ENCODE measurements at regions not wholly inside any gene's neighbourhood (a gene's known extent, or its start where the extent isn't known, plus 50 kb on each side); places are given as distances from the start of the nearest gene placed in this dataset.

- H3K9me3 Mint-ChIP-seq, result peaks cover 6% of the 10 kb centered on the region
- H3K4me3 Mint-ChIP-seq, result no peak overlapping the region
- peaks cover 25% of the 10 kb centered on the region for H3K27me3 Mint-ChIP-seq (ENCODE audit: low read depth)
- H3K27ac Mint-ChIP-seq, result no peak overlapping the region
- peaks cover 76% of the 10 kb centered on the region for H3K4me1 Mint-ChIP-seq
- POLR2A ChIA-PET, result no interaction called here
- CTCF ChIA-PET, result no interaction called here
- ATAC-seq (no peak), DNase-seq (ENCODE audit: low spot score) (no peak)
- peaks cover 3% of the 10 kb centered on the region; the same call in 1 of the 2 replicates for H3K36me3 Mint-ChIP-seq
- TF ChIP-seq PRRX2 (CRISPR knock-in tag; IDR thresholded peaks at IDR 0.05) (no peak), KAT7 (CRISPR knock-in tag; IDR thresholded peaks at IDR 0.05; ENCODE audit: borderline replicate concordance) (no peak), NR2C2 (CRISPR knock-in tag; IDR thresholded peaks at IDR 0.05) (no peak), JAZF1 (CRISPR knock-in tag; IDR thresholded peaks at IDR 0.05) (no peak), HMGA2 (CRISPR knock-in tag; IDR thresholded peaks at IDR 0.05) (no peak), CDX4 (CRISPR knock-in tag; IDR thresholded peaks at IDR 0.05; ENCODE audit: borderline replicate concordance) (no peak), ZNF396 (CRISPR knock-in tag; IDR thresholded peaks at IDR 0.05; ENCODE audit: borderline replicate concordance) (no peak)
Observed at GRCh38 chr13:40343550-40344269, 322.7 kb downstream of the FOXO1 start.

- Mint-ChIP-seq H3K9me3 (peaks cover 10% of the 10 kb centered on the region), H3K4me3 (no peak overlapping the region), H3K4me1 (peaks cover 75% of the 10 kb centered on the region), H3K36me3 (peaks cover 3% of the 10 kb centered on the region; the same call in 1 of the 2 replicates), H3K27ac (no peak overlapping the region), H3K27me3 (ENCODE audit: low read depth) (peaks cover 25% of the 10 kb centered on the region)
- CTCF ChIA-PET, result no interaction called here
- no peak for TF ChIP-seq ATF1 (CRISPR knock-in tag; IDR thresholded peaks at IDR 0.05)
- no peak for TF ChIP-seq ZNF121 (CRISPR knock-in tag; IDR thresholded peaks at IDR 0.05)
- TF ChIP-seq AFF4 (CRISPR knock-in tag; IDR thresholded peaks at IDR 0.05; ENCODE audit: borderline replicate concordance), result no peak
- TF ChIP-seq ZNF263 (CRISPR knock-in tag; IDR thresholded peaks at IDR 0.05; ENCODE audit: low read depth), result no peak
- TF ChIP-seq ZMAT4 (CRISPR knock-in tag; IDR thresholded peaks at IDR 0.05), result no peak
- TF ChIP-seq ZNF423 (CRISPR knock-in tag; IDR thresholded peaks at IDR 0.05), result no peak
- no peak for TF ChIP-seq SMAD3 (CRISPR knock-in tag; IDR thresholded peaks at IDR 0.05; ENCODE audit: borderline replicate concordance)
- no peak for TF ChIP-seq CBFB (CRISPR knock-in tag; IDR thresholded peaks at IDR 0.05; ENCODE audit: low read depth)
- TF ChIP-seq SMAD4 (CRISPR knock-in tag; IDR thresholded peaks at IDR 0.05), result no peak
- TF ChIP-seq MYBL2 (CRISPR knock-in tag; IDR thresholded peaks at IDR 0.05), result no peak
- TF ChIP-seq PRRX2 (CRISPR knock-in tag; IDR thresholded peaks at IDR 0.05), result no peak
- no peak for TF ChIP-seq ZNF512 (CRISPR knock-in tag; IDR thresholded peaks at IDR 0.05; ENCODE audit: borderline replicate concordance)
- TF ChIP-seq HMGA2 (CRISPR knock-in tag; IDR thresholded peaks at IDR 0.05), result no peak
- TF ChIP-seq GABPB1 (CRISPR knock-in tag; IDR thresholded peaks at IDR 0.05), result no peak
- TF ChIP-seq ZBTB21 (CRISPR knock-in tag; IDR thresholded peaks at IDR 0.05; ENCODE audit: borderline replicate concordance), result no peak
- TF ChIP-seq ZNF317 (CRISPR knock-in tag; IDR thresholded peaks at IDR 0.05; ENCODE audit: borderline replicate concordance, low read depth), result no peak
- POLR2A ChIA-PET, result no interaction called here
- ATAC-seq (no peak), DNase-seq (ENCODE audit: low spot score) (no peak)
Observed at GRCh38 chr13:40344270-40345148, 321.9 kb downstream of the FOXO1 start.
